Activated B cell treated with CpG ODN at 0.5 μM for 24 hours (primary cell): ENCODE measurements at regions not wholly inside any gene's neighbourhood (a gene's known extent, or its start where the extent isn't known, plus 50 kb on each side); places are given as distances from the start of the nearest gene placed in this dataset.

ENCODE experiments used
- ATAC-seq: fragments of 200-7000 bp; cut with Tn5 transposase; one replicate; pipeline ENCODE4 v1.10.0; 2021; ENCODE audit warnings: low read depth, mild to moderate bottlenecking, moderate library complexity
- CTCF ChIA-PET: fragments of 350-600 bp; sonication (Branson Sonifier 250); formaldehyde crosslinking; loops from one replicate; lab custom pipeline; 2021; ENCODE audit warnings: antibody characterized with exemption; lab: Charles Lee
- POLR2A ChIA-PET: fragments of 350-600 bp; sonication (Branson Sonifier 250); formaldehyde crosslinking; loops from one replicate; lab custom pipeline; 2021; ENCODE audit warnings: antibody characterized with exemption; lab: Charles Lee
- DNase-seq: peaks from one replicate; pipeline ENCODE4 v3.0.0; 2022
- H3K27ac Mint-ChIP-seq: one replicate; pipeline ENCODE4 v1.8.0; 2020; ENCODE audit warnings: mixed read lengths
- H3K27me3 Mint-ChIP-seq: one replicate; pipeline ENCODE4 v1.8.0; 2021; ENCODE audit warnings: mixed read lengths
- H3K36me3 Mint-ChIP-seq: one replicate; pipeline ENCODE4 v1.8.0; 2021; ENCODE audit warnings: low read depth, mixed read lengths
- H3K4me1 Mint-ChIP-seq: one replicate; pipeline ENCODE4 v1.8.0; 2021; ENCODE audit warnings: mixed read lengths
- H3K4me3 Mint-ChIP-seq: one replicate; pipeline ENCODE4 v1.8.0; 2020; ENCODE audit warnings: mild to moderate bottlenecking, mixed read lengths
- H3K9me3 Mint-ChIP-seq: one replicate; pipeline ENCODE4 v1.8.0; 2020; ENCODE audit warnings: mixed read lengths
- CTCF ChIP-seq: fragments of 200-600 bp; IDR thresholded peaks from one replicate; pipeline ENCODE4 v1.8.0; 2022; ENCODE audit warnings: antibody characterized with exemption, mild to moderate bottlenecking
- intact Hi-C: fragments of 100-400 bp; cut with micrococcal nuclease; formaldehyde crosslinking; loops from one replicate; pipeline ENCODE4 v1.15.1; 2024

- POLR2A ChIA-PET, result no interaction called here
- TF ChIP-seq CTCF, result no peak
- intact Hi-C loops, result no loop called here
- Mint-ChIP-seq H3K4me1 (no peaks in the 10 kb centered on the region), H3K36me3 (no peaks in the 10 kb centered on the region), H3K4me3 (no peak overlapping the region), H3K27ac (no peak overlapping the region), H3K9me3 (peaks cover 3% of the 10 kb centered on the region), H3K27me3 (no peaks in the 10 kb centered on the region)
- CTCF ChIA-PET, result no interaction called here
- no peak for ATAC-seq
- no peak for DNase-seq
These were observed 71.3 kb upstream of the FTMT start for GRCh38 chr5:121780406-121780805.

- H3K27ac Mint-ChIP-seq, result no peak overlapping the region
- POLR2A ChIA-PET, result no interaction called here
- peaks cover 3% of the 10 kb centered on the region for H3K9me3 Mint-ChIP-seq
- no peak overlapping the region for H3K4me3 Mint-ChIP-seq
- H3K4me1 Mint-ChIP-seq, result no peaks in the 10 kb centered on the region
- DNase-seq (no peak), ATAC-seq (no peak)
- CTCF ChIA-PET, result no interaction called here
- TF ChIP-seq CTCF, result no peak
- H3K27me3 Mint-ChIP-seq, result no peaks in the 10 kb centered on the region
- intact Hi-C loops, result no loop called here
- no peaks in the 10 kb centered on the region for H3K36me3 Mint-ChIP-seq
These were observed 68.0 kb upstream of the FTMT start for GRCh38 chr5:121783700-121784099.

DNA sequence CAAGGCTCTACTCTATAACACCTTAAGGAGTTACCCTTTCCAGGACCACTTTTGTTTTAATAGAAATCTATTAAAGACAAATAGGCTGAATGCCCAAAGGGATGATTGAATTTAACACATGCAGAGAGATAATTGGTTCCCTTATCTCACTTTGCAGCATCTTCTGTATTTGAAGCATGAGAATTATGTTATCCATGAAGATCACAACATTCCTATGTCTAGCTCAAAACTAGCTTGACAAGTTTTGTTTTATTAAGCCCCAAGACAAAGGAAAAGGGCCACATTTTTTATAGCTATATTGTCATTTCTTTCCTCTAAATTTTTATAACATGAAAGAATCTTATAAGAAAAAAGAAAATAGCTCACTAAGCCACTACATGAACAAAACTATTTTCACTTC lies 57.9 kb upstream of the FTMT start:
- ATAC-seq, result no peak
- ChIA-PET CTCF (no interaction called here), POLR2A (no interaction called here)
- H3K27me3 Mint-ChIP-seq, result no peaks in the 10 kb centered on the region
- no peak for DNase-seq
- H3K4me3 Mint-ChIP-seq, result no peak overlapping the region
- no peak for TF ChIP-seq CTCF
- H3K36me3 Mint-ChIP-seq, result no peaks in the 10 kb centered on the region
- intact Hi-C loops, result no loop called here
- no peak overlapping the region for H3K27ac Mint-ChIP-seq
- peaks cover 3% of the 10 kb centered on the region for H3K9me3 Mint-ChIP-seq
- no peaks in the 10 kb centered on the region for H3K4me1 Mint-ChIP-seq

DNA sequence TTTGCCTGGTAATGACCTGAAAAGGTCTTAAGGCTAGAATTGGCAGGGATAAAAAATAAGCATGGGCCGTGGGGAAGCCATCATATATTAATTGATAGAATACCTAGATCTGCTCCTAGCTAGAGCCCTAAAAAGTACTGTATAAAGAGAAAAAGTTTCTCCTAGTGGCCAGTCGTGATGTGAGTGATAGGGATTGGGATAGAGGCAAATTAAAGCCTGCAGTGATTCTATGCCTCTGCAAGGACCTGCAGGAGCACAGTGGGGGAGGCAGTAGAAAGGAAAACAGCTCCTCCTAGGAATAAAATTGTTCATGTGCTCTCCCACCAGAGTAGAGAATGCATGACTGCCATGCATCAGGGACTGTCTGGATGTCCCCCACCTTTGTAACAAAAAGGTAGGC lies 56.2 kb upstream of the FTMT start:
- no peaks in the 10 kb centered on the region for H3K4me1 Mint-ChIP-seq
- H3K27me3 Mint-ChIP-seq, result no peaks in the 10 kb centered on the region
- POLR2A ChIA-PET, result no interaction called here
- peaks cover 2% of the 10 kb centered on the region for H3K9me3 Mint-ChIP-seq
- CTCF ChIA-PET, result no interaction called here
- H3K27ac Mint-ChIP-seq, result no peak overlapping the region
- intact Hi-C loops, result no loop called here
- no peaks in the 10 kb centered on the region for H3K36me3 Mint-ChIP-seq
- ATAC-seq (no peak), DNase-seq (no peak)
- TF ChIP-seq CTCF, result no peak
- H3K4me3 Mint-ChIP-seq, result no peak overlapping the region

GRCh38 chr5:121797681-121798518 lies 53.8 kb upstream of the FTMT start:
- ChIA-PET POLR2A (no interaction called here), CTCF (no interaction called here)
- TF ChIP-seq CTCF, result no peak
- ATAC-seq (no peak), DNase-seq (no peak)
- intact Hi-C loops, result no loop called here
- no peaks in the 10 kb centered on the region for H3K36me3 Mint-ChIP-seq
- H3K27me3 Mint-ChIP-seq, result no peaks in the 10 kb centered on the region
- no peak overlapping the region for H3K4me3 Mint-ChIP-seq
- no peaks in the 10 kb centered on the region for H3K9me3 Mint-ChIP-seq
- H3K4me1 Mint-ChIP-seq, result no peaks in the 10 kb centered on the region
- no peak overlapping the region for H3K27ac Mint-ChIP-seq
